Left ventricle myocardium inferior (tissue), 1 donor: ENCODE measurements at regions not wholly inside any gene's neighbourhood (a gene's known extent, or its start where the extent isn't known, plus 50 kb on each side); places are given as distances from the start of the nearest gene placed in this dataset.

Experiments used
- DNase-seq: peaks from one replicate; pipeline ENCODE4 v3.0.0-alpha.2; 2020
- H3K27ac ChIP-seq: fragments of 200-600 bp; replicated peaks from 2 replicates; pipeline ENCODE4 v1.8.0; 2021
- H3K27me3 ChIP-seq: fragments of 200-600 bp; 2 replicates; pipeline ENCODE4 v1.8.0; 2021; ENCODE audit warnings: low read depth
- H3K36me3 ChIP-seq: fragments of 200-600 bp; 2 replicates; pipeline ENCODE4 v1.8.0; 2021
- H3K4me1 ChIP-seq: fragments of 200-600 bp; 2 replicates; pipeline ENCODE4 v1.8.0; 2021
- H3K4me3 ChIP-seq: fragments of 200-600 bp; 2 replicates; pipeline ENCODE4 v1.8.0; 2021; ENCODE audit warnings: mild to moderate bottlenecking, moderate library complexity
- H3K9me3 ChIP-seq: fragments of 200-600 bp; replicated peaks from 2 replicates; pipeline ENCODE4 v1.8.0; 2021
- CTCF ChIP-seq: fragments of 200-600 bp; IDR thresholded peaks from 2 replicates; pipeline ENCODE4 v1.8.0; 2021; ENCODE audit warnings: antibody characterized with exemption, mild to moderate bottlenecking, borderline replicate concordance
- intact Hi-C: fragments of 100-400 bp; cut with micrococcal nuclease; formaldehyde crosslinking; loops from one replicate; pipeline ENCODE4 v1.11.0; 2022
- donor health status: DM: no; HTN: yes; CAD: no; lungs with severe emphysema.

DNA sequence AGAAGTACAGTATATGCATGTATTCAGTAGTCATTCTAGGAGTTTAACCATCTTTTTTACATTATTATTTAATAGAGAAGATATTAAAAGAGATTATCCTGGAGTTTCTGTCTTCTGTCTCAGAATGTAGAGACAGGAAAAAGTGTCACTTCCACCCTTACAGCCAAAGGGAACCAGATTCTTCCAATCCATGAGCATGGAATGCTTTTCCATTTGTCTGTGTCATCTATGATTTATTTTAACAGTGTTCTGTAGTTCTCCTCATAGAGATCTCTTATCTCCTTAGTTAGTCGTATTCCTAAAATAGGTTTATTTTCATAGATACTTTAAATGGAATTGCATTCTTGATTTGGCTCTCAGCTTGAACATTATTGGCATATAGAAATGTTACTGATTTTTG, 959.5 kb upstream of the PIK3C3 start:
- Histone ChIP-seq H3K27ac (no peak overlapping the region), H3K27me3 (no peaks in the 10 kb centered on the region), H3K36me3 (no peaks in the 10 kb centered on the region), H3K4me1 (no peaks in the 10 kb centered on the region), H3K4me3 (no peak overlapping the region), H3K9me3 (peaks cover 19% of the 10 kb centered on the region)
- no peak for DNase-seq
- intact Hi-C loops: no loop called here
- no peak for TF ChIP-seq CTCF

DNA sequence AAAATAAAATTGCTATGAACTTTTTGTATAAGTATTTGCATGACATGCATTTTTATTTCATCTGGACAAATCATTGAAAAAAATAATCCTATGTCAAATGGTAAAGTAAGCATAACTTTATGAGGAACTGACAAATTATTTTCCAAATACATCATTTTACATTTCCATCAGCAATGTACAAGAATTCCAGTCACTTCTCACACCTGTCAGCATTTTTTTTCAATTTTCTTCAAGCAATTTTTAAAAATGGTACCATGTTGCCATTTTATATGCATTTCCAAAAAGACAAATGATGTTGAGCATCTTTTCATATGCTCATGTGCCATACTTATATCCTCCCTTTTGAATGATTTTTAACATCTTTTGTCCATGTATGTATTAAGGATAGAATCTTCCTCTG, 961.7 kb upstream of the PIK3C3 start:
- no peak for DNase-seq
- H3K4me1 ChIP-seq: no peaks in the 10 kb centered on the region
- intact Hi-C loops: no loop called here
- peaks cover 13% of the 10 kb centered on the region for H3K9me3 ChIP-seq
- H3K27me3 ChIP-seq: no peaks in the 10 kb centered on the region
- H3K27ac ChIP-seq: no peak overlapping the region
- H3K4me3 ChIP-seq: no peak overlapping the region
- H3K36me3 ChIP-seq: no peaks in the 10 kb centered on the region
- no peak for TF ChIP-seq CTCF

DNA sequence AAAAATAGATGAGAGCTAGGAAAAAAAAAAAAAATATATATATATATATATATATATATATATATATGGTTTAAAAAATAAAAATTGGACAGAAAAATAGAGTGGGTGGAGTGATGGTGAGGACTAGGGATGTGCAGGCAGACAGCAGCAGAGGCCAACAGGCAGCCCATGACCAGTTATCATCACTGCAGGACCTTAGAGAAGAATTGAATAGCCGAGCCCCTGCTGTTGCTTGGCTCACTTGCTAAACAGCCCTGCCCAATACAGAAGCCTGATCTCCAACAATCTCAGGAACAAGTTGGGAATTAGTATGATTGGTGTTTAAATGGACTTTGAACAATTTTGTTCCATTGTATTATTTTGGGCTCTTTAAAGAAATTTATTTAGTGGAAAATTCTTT, 967.5 kb upstream of the PIK3C3 start:
- no peak overlapping the region for H3K27ac ChIP-seq
- TF ChIP-seq CTCF: no peak
- H3K9me3 ChIP-seq: no peaks in the 10 kb centered on the region
- intact Hi-C loops: no loop called here
- no peaks in the 10 kb centered on the region for H3K4me1 ChIP-seq
- DNase-seq: no peak
- H3K36me3 ChIP-seq: no peaks in the 10 kb centered on the region
- H3K4me3 ChIP-seq: no peak overlapping the region
- no peaks in the 10 kb centered on the region for H3K27me3 ChIP-seq

DNA sequence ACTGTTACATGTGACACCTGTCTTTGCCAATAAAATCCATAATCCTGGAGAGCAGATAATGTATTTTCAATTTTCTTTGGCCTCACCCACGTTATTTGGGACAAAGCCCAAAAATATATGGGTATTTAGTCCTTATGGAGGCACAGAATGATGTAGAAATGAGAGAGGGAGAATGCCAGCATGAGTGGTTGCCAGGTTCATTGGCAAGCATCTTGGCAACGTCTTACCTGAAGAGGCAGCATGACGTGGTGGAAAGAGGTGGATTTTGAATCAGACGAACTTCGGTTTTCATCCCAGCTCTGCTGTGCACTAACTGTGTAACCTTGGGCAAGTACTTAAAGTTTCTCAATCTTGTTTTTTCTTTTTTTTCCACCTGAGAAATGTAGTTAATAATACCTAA, 969.6 kb upstream of the PIK3C3 start:
- Histone ChIP-seq H3K9me3 (no peaks in the 10 kb centered on the region), H3K27ac (no peak overlapping the region), H3K4me1 (no peaks in the 10 kb centered on the region), H3K4me3 (no peak overlapping the region), H3K27me3 (no peaks in the 10 kb centered on the region), H3K36me3 (no peaks in the 10 kb centered on the region)
- intact Hi-C loops: no loop called here
- DNase-seq: no peak
- no peak for TF ChIP-seq CTCF

GRCh38 chr18:40984856-40985255, 970.2 kb upstream of the PIK3C3 start:
- no peak overlapping the region for H3K27ac ChIP-seq
- intact Hi-C loops: no loop called here

More at GRCh38 chr18:40984856-40985255, 970.2 kb upstream of the PIK3C3 start:
- Histone ChIP-seq H3K36me3 (no peaks in the 10 kb centered on the region), H3K4me1 (no peaks in the 10 kb centered on the region), H3K9me3 (no peaks in the 10 kb centered on the region), H3K27me3 (no peaks in the 10 kb centered on the region), H3K4me3 (no peak overlapping the region)
- no peak for TF ChIP-seq CTCF
- DNase-seq: no peak
